Embryonic facial prominence (tissue), 1 donor: ENCODE measurements at regions not wholly inside any gene's neighbourhood (a gene's known extent, or its start where the extent isn't known, plus 50 kb on each side); places are given as distances from the start of the nearest gene placed in this dataset.

Source experiments
- DNase-seq: peaks from one replicate; pipeline ENCODE4 v3.0.0-alpha.2; 2016; ENCODE audit errors: extremely low spot score

GRCh38 chr5:93320920-93321445 is 260.0 kb downstream of the NR2F1-AS1 start:
- DNase-seq = no peak

- DNase-seq = no peak
Observed at GRCh38 chr5:93313672-93314071, 267.3 kb downstream of the NR2F1-AS1 start.

GRCh38 chr5:93311881-93312280 is 269.1 kb downstream of the NR2F1-AS1 start:
- no peak for DNase-seq

GRCh38 chr5:93307557-93307956 is 273.5 kb downstream of the NR2F1-AS1 start:
- no peak for DNase-seq

- DNase-seq = no peak
Observed at GRCh38 chr5:93305984-93306383, 275.0 kb downstream of the NR2F1-AS1 start.

- DNase-seq = no peak
Observed at GRCh38 chr5:93304456-93305250, 276.4 kb downstream of the NR2F1-AS1 start.

- no peak for DNase-seq
Observed at GRCh38 chr5:93303291-93303691, 277.7 kb downstream of the NR2F1-AS1 start.

GRCh38 chr5:93302711-93303110 is 278.3 kb downstream of the NR2F1-AS1 start:
- DNase-seq = no peak

- DNase-seq = no peak
Observed at GRCh38 chr5:93300945-93301344, 280.1 kb downstream of the NR2F1-AS1 start.

GRCh38 chr5:93300309-93300923 is 280.6 kb downstream of the NR2F1-AS1 start:
- no peak for DNase-seq

- no peak for DNase-seq
Observed at GRCh38 chr5:93299681-93300308, 281.2 kb downstream of the NR2F1-AS1 start.

GRCh38 chr5:93297116-93297515 is 283.9 kb downstream of the NR2F1-AS1 start:
- no peak for DNase-seq

GRCh38 chr5:93296338-93296737 is 284.7 kb downstream of the NR2F1-AS1 start:
- DNase-seq = no peak

- no peak for DNase-seq
Observed at GRCh38 chr5:93294996-93295395, 286.0 kb downstream of the NR2F1-AS1 start.

GRCh38 chr5:93294199-93294598 is 286.8 kb downstream of the NR2F1-AS1 start:
- DNase-seq = no peak

GRCh38 chr5:93289942-93290341 is 291.1 kb downstream of the NR2F1-AS1 start:
- DNase-seq = no peak

GRCh38 chr5:93285461-93285860 is 295.6 kb downstream of the NR2F1-AS1 start:
- no peak for DNase-seq

GRCh38 chr5:93281980-93282772 is 298.8 kb downstream of the NR2F1-AS1 start:
- no peak for DNase-seq

- no peak for DNase-seq
Observed at GRCh38 chr5:93280518-93280917, 300.5 kb downstream of the NR2F1-AS1 start.

- no peak for DNase-seq
Observed at GRCh38 chr5:93279296-93279963, 301.6 kb downstream of the NR2F1-AS1 start.

- no peak for DNase-seq
Observed at GRCh38 chr5:93278896-93279295, 302.1 kb downstream of the NR2F1-AS1 start.
